ENCODE measurements at regions not wholly inside any gene's neighbourhood (a gene's known extent, or its start where the extent isn't known, plus 50 kb on each side); places are given as distances from the start of the nearest gene placed in this dataset.

GRCh38 chr2:191620144-191620543, 57.8 kb upstream of the NABP1 start:
- Mint-ChIP-seq H3K9me3 (peaks cover 5% of the 10 kb centered on the region), H3K27me3 (ENCODE audit: low read depth) (no peaks in the 10 kb centered on the region), H3K4me1 (ENCODE audit: low read depth) (peaks cover 55% of the 10 kb centered on the region), H3K27ac (peak overlapping the region; percentile 1), H3K4me3 (no peak overlapping the region), H3K36me3 (ENCODE audit: low read depth) (peaks cover 9% of the 10 kb centered on the region)

GRCh38 chr2:191622374-191623320, 55.3 kb upstream of the NABP1 start:
- no peaks in the 10 kb centered on the region for H3K27me3 Mint-ChIP-seq (ENCODE audit: low read depth)
- no peak overlapping the region for H3K4me3 Mint-ChIP-seq
- H3K4me1 Mint-ChIP-seq (ENCODE audit: low read depth): peaks cover 51% of the 10 kb centered on the region
- H3K9me3 Mint-ChIP-seq: peaks cover 6% of the 10 kb centered on the region
- no peak overlapping the region for H3K27ac Mint-ChIP-seq
- peaks cover 7% of the 10 kb centered on the region for H3K36me3 Mint-ChIP-seq (ENCODE audit: low read depth)

GRCh38 chr2:191625016-191625415, 52.9 kb upstream of the NABP1 start:
- H3K9me3 Mint-ChIP-seq: peaks cover 6% of the 10 kb centered on the region
- peaks cover 41% of the 10 kb centered on the region for H3K4me1 Mint-ChIP-seq (ENCODE audit: low read depth)
- H3K27me3 Mint-ChIP-seq (ENCODE audit: low read depth): no peaks in the 10 kb centered on the region
- peaks cover 7% of the 10 kb centered on the region for H3K36me3 Mint-ChIP-seq (ENCODE audit: low read depth)
- H3K27ac Mint-ChIP-seq: peak overlapping the region; percentile 79
- no peak overlapping the region for H3K4me3 Mint-ChIP-seq

- H3K27me3 Mint-ChIP-seq (ENCODE audit: low read depth): no peaks in the 10 kb centered on the region
- H3K4me1 Mint-ChIP-seq (ENCODE audit: low read depth): peaks cover 39% of the 10 kb centered on the region
- peaks cover 6% of the 10 kb centered on the region for H3K9me3 Mint-ChIP-seq
- H3K27ac Mint-ChIP-seq: no peak overlapping the region
- no peak overlapping the region for H3K4me3 Mint-ChIP-seq
- peaks cover 9% of the 10 kb centered on the region for H3K36me3 Mint-ChIP-seq (ENCODE audit: low read depth)
These were observed 52.5 kb upstream of the NABP1 start for GRCh38 chr2:191625446-191625845.

- Mint-ChIP-seq H3K27me3 (ENCODE audit: low read depth) (no peaks in the 10 kb centered on the region), H3K9me3 (peaks cover 6% of the 10 kb centered on the region), H3K27ac (no peak overlapping the region), H3K4me3 (no peak overlapping the region), H3K4me1 (ENCODE audit: low read depth) (peaks cover 38% of the 10 kb centered on the region), H3K36me3 (ENCODE audit: low read depth) (peaks cover 7% of the 10 kb centered on the region)
These were observed 51.3 kb upstream of the NABP1 start for GRCh38 chr2:191626497-191627151.

- peaks cover 36% of the 10 kb centered on the region for H3K4me1 Mint-ChIP-seq (ENCODE audit: low read depth)
- H3K27me3 Mint-ChIP-seq (ENCODE audit: low read depth): no peaks in the 10 kb centered on the region
- no peak overlapping the region for H3K27ac Mint-ChIP-seq
- H3K36me3 Mint-ChIP-seq (ENCODE audit: low read depth): peaks cover 7% of the 10 kb centered on the region
- H3K9me3 Mint-ChIP-seq: peaks cover 6% of the 10 kb centered on the region
- H3K4me3 Mint-ChIP-seq: no peak overlapping the region
These were observed 50.4 kb upstream of the NABP1 start for GRCh38 chr2:191627518-191627917.

Data from T-helper 1 cell treated with Interleukin-12 subunit alpha and Interleukin-12 subunit beta and Interleukin-4 antibody, amounts not matched to agents 30 μg/mL and 1 μg/mL, for 36 hours (primary cell).